Fibroblast of upper back skin (primary cell): ENCODE measurements at regions not wholly inside any gene's neighbourhood (a gene's known extent, or its start where the extent isn't known, plus 50 kb on each side); places are given as distances from the start of the nearest gene placed in this dataset.
A peak's percentile ranks its signal among the peaks of the same experiment; 100 is the strongest.

ENCODE experiments used
- DNase-seq: peaks from one replicate; pipeline ENCODE4 v3.0.0-alpha.2; 2013

DNA sequence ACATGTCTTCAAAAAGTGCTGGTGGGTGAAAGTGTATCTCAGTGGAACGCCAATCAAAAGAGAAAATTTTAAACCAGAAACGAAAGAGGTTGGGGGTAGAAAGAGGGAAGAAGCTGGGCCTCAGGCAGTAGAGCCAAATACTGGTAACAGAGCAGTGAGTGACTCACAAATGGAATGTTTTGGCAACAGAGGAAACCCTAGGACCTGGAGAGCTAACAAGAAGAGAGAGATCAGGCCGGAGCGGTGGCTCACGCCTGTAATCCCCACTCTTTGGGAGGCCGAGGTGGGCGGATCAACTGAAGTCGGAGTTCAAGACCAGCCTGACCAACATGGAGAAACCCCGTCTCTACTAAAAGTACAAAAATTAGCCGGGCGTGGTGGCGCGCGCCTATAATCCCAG is 450.8 kb upstream of the NAALADL2 start:
- peak; percentile 49 for DNase-seq

DNA sequence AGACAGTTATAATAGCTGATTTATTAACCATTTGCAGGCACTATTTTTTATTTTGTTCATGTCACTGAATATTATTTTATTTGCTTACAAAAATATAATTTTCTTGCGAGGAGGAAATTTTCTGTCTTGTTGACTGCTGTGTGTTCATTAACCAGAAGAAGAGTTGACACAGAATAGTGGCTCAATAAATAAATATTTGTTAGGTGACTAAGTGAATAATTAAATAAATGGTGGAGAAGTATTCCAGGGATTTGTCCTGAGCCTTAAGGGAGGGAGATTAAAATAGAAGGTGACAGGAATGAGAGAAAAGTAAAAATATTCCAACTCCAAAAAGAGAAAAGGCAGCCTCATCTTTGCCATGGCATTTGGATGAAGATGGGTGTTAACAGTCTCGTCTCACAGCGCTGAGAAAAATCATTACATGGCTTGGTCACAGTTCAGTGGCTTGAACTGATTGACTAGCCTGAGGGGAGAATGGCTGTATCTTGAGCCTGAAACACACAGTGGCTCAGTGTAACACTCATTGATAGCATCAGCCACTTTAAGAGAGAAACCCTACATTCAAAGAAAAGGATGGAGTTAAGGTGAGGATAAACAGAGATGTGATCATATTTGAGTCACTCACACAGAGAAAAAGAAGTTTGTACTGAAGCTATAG is 449.9 kb upstream of the NAALADL2 start:
- no peak for DNase-seq

DNA sequence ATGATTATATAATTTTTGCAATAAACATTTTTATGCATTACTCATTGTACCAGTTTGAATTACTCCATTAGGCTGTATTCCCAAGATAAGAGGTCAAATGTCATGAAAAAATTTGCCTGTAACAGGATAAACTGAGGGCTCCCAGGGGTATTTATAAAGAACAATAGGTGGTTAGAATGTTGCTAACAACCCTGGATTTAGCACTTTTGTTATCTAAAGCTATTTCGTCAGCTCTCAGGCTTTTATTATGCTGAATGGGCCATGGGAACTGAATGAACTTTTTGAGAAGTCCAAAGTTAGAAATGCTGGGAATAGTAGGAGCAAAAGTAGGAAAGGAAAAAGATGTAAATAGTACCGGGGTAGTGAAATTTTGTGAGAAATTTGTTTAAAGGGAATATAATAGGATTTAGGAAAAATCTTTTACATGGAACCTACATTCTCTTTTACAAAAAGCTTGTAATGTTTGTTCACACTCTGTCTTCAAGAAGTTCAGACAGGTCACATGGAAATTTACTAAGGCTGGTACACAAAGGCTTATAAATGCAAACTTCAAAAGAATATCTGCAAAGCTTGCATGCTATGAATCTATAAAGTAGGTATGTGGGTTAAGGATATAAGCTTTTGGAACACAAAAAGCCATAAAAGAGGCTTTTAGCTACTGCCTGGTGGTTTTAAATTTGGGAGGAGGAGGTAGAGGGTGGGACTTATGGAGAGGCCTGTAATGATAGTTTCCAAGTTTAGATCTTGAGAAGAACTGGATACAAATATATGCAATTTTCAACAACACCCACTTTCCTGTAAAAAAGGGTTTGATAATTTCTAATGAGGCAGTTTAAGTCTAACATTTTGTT is 445.8 kb upstream of the NAALADL2 start:
- DNase-seq = no peak

DNA sequence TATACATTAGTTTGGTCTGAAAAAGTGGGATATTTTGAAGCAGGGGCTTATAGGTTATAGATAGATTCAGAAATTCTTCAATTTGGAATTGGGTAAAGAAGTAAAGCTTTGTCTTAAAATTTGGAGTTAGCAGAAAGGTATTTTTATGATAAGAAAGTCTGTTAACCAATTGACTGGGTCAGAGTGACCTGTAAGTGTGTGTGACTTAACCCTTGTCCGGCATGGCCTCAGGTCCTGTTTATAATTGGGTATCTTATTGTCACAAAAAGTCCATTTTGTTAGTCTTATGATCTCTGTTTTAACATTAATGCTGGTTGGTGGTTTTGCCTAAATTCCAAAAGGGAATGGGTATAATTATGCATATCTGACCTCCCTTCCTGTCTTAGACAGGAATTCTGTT is 444.2 kb upstream of the NAALADL2 start:
- DNase-seq = no peak

DNA sequence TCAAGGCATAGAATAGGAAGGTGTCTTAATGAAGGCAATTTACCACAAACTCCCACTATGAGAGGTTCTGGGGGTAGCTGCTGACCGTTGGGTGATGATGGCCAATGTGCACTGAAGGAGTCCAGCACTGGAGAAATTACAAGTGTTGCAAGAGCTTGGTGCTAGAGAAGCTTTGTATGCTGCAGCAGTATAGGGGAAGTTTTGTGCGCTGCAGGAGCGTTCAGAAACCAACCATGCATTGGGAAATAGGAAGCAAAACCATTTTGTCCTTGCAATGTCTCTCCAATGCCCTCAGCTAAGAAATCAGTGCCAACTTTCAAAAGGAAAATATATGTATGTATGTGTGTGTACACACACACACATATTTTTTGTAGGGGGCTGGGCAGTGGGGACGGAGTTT is 441.6 kb upstream of the NAALADL2 start:
- no peak for DNase-seq

DNA sequence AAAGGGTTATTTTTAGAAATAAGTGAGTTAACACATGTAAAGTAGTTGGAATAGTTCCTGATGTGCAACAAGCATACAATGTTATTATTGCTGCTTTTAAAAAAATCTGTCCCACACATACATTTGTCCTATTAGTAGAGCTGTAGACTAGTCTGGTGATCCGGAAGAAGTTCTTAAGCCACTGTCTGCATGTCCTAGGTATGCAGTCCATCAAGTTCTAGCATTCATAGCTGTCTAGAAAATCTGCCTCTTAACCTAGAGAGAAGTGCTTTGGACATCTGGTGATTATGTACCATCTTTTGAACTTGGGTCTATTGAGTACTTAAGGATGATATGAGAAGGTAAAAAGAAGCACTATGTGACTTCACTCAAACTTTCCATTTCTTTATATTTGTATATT is 439.9 kb upstream of the NAALADL2 start:
- no peak for DNase-seq

DNA sequence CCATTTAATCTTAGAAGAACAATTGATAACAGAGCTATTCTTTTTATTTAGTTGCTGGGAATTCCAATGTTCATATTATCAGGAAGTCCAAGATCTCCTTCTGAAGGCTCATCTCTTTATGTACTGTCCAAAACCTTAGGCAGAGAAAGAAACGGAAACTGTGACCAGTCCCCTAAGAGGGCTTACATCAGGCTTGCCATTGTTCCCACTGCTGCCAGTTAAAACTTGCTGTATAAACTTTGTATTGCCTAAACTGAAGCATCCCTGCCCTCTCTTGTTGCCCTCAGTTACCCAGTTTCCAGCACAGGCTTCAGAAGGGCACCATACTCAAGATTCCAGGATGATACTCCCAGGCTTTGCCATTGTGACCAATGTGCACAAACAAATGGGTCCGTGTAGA is 435.2 kb upstream of the NAALADL2 start:
- no peak for DNase-seq

DNA sequence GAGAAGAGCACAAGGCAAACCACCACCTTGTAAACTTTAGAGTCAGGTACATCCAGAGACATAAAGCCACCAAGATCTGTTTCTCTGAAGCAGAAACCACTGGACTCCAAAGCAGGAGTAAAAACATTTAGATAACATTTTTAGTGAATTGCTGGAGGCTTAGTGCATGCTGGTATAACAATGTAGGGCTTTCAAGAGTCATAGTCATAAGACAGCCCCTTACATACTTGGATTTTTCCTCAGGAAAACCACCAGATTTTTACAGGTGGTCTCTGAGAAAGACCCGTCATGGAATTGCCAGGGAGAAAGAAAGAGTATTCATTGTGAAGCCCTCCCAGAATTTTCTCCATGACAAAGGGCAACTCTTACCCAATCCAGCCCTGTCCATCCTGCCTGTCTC is 434.5 kb upstream of the NAALADL2 start:
- DNase-seq = no peak

DNA sequence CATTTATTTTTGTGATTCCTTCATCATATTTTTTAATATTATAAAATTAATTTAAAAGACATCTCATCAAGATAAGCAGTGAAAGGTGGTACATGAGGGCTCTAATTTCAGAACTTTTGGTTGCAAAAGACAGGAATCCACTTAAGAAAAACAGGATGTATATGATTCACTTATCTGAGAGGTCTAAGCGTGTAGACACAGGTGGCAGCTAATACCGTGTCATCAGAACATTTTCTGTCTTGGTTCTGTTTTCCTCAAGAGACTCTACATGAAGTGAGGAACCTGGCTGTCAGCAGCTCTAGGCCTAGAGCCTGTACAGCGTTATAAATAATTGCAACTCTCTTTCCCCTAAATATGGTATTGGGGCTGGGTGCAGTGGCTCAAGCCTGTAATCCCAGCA is 433.7 kb upstream of the NAALADL2 start:
- no peak for DNase-seq

DNA sequence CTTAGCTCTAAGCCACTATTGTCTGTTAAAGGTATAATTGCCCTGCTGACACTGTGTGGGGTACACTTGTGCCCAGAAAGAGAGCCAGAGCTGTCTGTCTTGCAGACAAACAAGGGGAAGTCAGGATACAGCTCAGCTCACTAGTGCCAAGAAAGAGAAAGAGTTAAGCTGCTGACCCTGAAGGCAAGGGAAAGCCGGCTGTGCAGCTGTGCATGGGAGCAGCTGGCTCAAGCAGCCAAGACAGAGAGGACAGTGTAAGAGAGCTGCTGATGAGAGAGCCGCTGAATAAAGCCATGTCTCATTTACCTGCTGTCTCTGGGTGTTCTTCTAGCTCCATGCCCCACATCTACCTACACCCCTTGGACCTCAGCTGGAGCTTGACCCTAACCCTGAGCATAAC is 428.1 kb upstream of the NAALADL2 start:
- no peak for DNase-seq

DNA sequence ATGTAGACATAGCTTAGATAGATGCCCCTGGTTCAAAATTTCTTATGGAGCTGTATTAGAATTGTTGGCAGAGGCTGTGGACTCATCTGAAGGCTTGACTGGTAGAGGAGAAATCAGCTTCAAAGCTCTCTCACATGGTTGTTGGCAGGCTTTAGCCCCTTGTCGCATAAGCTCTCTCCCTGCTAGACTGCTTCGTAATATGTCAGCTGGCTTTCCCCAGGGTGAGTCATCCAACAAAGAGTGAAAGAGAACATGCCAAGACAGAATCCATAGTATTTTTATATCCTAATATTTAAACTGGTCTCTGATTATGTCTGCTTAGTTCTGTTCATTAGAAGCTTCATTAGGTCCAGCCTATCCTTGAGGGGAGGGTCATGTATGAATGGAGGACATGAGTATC is 427.4 kb upstream of the NAALADL2 start:
- peak; percentile 40 for DNase-seq

DNA sequence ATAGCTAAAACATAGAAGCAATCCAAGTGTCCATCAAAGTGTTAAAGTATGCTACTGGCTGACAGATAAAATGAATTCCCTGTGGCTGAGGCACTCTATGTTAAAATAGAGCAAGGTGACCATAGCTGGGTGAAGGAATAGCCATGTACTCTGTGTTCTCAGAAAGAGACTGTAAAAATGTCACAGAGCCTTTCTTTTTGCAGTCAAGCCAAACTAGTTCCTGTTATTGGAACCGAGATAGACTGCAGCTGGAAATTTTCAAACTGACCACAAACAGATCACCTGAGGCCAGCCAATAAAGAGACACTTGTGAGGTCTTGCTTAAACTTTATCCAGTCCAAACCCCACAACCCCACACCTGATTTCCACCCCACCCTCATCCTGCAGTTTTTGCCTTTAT is 422.8 kb upstream of the NAALADL2 start:
- no peak for DNase-seq

DNA sequence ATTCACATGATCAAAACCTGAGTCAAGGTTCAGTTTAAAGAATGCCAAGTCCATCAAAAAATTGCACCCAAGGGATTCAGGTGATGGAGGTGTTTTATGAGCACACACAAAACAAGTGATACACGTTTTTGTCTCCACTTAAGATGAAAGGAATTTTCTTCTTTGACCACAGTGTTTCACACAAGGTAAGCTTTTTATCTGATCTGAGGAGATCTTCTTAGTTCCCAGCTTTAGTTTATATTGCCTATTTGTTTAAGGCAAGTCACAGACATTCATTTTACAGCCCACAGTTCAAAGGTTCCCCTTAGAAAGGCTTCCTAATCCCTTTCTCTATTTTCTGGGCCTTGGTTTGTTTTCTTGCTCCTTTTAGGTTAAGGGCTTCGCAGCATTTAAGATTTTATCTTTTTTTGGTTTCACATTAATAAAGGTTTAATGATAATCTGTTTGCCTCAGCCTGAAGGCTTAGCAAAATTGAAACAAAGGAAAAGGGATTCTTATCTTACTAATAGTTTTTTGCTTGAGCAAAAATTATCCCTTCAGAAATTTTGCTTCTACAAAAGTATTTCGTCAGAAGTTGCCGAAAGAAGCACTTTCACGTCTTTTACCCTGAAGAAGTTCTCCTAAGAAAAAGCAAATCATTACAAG is 420.5 kb upstream of the NAALADL2 start:
- DNase-seq = peak; percentile 4

DNA sequence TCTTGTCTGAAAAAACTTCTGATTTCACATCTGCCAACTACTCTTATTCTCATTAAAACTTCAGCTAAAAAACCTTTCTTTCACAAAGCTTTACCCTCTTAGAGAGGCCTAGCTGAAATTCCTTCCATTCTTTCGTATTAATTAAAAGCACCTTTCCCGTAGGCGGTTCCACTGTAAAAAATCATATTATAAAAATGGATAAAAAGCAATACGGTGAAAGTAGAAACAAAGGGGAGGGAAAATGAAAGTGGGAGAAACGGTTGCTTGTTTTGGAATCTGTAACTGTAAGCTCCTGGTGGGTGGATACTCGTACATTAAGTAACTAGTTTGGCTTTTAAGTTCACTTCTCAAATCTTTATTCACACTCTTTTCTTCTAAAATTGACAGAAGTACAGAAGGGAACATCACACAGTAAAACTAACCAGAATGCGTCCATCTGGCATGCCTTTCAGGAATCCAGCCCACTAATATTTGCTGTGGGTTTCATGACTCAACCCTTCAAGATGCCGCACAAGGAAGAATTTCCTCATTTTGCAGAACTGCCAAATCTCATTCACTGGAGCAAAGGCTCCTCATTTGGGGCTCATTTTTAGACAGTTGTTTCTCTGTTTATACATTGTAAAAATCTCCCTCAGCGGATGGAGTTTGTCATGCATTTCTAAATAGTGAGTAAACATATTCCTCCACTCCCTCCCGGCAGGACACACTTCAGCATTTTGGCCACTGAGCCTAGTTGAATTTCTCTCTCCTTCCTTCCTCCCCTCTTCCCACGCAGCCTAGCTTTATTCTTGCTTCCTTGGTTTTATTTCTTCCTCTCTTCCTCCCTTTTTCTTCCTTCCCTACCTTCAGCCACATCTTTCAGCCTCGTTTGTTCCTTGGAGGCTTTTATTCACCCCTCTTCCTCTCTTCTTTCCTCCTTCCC is 419.5 kb upstream of the NAALADL2 start:
- DNase-seq = peak; percentile 99

DNA sequence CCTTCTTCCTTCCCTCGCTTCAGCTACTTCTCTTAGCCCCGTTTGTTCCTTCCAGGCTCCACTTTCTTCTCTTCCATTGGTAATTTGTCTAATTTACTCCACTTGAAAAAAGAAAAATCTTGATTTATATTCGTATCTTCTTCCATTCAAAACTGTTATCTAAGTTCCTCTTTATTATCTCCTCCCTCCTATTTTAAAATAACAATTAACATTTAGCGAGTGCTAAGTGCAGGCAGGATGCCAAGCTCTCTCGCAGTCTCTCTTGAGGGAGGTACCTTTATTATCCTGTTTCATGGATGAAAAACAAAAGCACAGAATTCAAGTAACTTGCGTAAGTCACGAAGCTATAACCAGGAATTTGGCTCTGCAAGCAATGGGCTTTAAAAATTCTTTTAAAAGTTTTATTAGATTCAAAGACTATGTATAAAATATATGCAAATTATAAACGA is 418.9 kb upstream of the NAALADL2 start:
- DNase-seq = peak; percentile 64

DNA sequence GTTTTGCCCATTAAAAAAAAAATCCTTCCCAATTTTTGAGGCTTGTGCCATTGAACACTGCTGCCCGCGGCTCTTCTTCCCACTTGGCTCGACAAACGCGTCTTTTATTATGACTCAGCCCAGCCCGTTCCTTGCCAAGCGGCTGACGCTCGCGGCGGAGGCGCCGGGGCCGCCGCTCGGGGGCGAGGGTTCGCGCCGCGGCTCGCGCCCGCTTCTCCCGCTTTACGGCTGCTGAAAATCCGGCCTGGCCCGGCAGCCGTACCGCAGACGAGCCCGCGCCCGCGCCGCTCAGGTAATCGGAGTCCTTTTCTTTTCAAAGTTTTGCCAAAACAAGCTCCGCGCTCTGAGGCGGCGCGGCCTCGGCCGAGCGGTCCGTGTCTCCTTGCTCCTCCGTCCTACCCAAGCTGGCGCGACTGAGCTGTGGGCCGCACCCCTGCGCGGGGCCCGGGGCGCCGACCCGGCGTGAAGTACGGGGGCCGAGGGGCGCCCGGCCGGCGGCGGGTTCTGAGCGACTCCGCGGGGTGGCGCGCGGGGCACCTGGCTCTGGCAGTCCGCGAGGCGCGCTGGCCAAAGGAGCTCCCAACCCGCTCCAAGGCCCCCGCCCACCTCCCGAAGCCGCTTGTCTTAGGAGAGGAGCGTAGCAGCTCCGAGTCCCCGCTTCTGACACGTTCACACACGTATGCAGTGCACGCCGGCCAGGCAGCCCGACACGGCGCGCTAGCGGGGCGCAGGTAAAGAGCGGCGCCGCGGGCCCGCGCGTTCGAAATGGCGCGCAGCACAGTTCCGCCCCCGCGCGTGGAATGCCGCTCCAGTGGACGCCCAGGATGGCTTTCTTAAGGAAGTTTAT is 418.2 kb upstream of the NAALADL2 start:
- peak; percentile 94 for DNase-seq

DNA sequence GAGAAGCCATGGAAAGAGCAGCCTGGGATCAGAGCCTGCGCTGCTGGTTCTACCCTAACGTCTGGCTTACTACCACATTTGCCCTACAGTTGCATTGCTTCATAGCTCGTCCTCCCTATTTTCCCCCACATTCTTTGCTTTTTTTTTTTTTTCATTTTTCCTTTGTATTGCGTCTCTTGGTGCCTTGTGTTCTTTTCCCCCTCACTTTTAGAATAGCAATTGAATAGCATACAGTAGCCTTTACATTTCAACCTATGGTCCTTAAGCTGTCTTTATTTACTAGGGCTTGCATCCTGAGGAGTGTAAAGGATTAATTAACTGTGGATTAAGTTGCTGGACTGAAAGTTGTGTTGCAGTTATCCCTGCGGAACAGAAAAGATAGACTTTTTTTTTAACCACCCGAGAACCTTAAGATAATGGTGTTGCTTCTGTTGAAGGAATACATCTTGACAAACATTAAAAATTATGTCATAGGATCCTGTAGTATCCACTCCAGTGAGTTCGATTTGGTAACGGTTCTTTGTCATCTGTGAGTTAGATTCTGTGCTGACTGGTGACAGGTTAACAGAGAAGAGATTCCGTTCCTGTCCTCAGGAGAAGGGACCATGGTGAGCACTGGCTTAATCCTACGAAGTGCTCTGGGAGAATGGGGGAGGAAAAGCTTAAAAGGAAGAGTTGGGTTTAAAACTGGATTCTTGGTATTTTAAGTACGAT is 417.4 kb upstream of the NAALADL2 start:
- peak; percentile 17 for DNase-seq

DNA sequence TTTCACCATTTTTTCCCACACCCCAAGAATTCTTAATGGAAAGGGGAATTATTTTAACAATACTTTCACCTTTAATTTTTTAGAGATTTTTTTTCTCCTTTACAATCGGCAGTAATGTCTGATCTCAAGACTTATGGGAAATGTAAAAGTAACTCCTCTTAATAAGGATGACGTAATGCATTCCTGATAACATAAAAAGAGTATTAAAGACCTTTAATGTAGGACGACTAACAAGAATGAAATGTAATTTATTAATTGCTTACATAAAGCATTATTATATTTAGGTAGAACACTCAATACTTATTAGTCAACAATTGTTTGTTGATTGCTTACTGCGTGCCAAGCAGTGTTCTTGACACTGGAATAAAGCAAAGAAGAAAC is 416.8 kb upstream of the NAALADL2 start:
- peak; percentile 11 for DNase-seq

DNA sequence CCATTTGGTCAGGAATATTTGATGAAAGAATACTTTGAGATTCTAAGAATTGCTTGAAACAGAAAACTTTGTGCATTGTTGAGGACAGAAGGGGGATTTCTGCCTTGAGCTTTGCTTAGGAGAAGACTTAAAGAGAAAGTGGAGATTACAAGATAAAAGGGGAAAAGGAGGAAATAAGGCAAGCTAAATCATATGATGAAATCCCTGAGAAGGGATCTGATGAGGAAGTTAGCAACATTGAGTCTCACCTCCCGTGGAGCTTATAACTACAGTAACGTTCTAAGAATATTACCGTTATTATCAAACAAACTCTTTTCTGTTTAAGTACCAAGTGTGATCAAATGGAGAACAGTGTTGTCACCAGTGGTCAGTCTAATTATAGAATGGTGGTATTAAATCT is 414.7 kb upstream of the NAALADL2 start:
- DNase-seq = no peak

DNA sequence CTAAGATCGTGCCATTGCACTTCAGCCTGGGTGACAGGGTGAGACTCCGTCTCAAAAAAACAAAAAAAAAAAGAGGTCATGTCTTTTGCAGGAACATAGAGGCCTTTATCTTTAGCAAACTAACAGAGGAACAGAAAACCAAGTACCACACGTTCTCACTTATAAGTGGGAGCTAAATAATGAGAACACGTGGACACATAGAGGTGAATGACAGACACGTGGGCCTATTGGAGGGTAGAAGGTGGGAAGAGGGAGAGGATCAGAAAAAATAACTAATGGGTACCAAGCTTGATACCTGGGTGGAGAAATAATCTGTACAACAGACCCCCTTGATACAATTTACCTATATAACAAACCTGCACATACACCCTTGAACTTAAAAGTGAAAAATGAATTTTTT is 401.4 kb upstream of the NAALADL2 start:
- no peak for DNase-seq

DNA sequence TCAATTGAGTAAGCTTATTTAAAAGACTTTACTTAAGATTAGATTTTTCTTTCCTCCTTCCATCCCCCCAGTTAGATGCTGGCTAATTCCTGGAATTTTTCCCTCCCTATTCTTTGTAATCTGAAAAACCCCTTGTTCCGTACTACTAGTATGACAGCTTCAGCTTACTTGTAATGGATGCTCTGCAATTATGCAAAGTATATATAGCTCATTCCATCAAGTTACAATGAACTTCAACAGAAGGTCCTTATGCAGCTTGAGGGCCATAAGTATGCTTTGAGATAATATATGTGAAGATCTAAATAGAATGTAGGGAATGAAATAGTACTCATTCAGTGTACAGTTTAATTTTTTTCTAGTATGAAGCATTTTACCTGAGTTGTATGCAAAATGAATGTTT is 398.3 kb upstream of the NAALADL2 start:
- DNase-seq = peak; percentile 13
